SK-N-SH (cell line): ENCODE measurements at regions not wholly inside any gene's neighbourhood (a gene's known extent, or its start where the extent isn't known, plus 50 kb on each side); places are given as distances from the start of the nearest gene placed in this dataset.

ENCODE experiments used
- CTCF ChIA-PET: fragments of 300-600, 350-600 bp; formaldehyde crosslinking; extraction: SDS; loops from one replicate; lab custom pipeline; 2021; lab: Yijun Ruan, JAX
- POLR2A ChIA-PET: fragments of 350-600 bp; sonication (Branson Sonifier 250); formaldehyde crosslinking; extraction: SDS; loops from one replicate; lab custom pipeline; 2020; ENCODE audit warnings: antibody characterized with exemption, inconsistent platforms; lab: Yijun Ruan, JAX
- DNase-seq: peaks from one replicate; pipeline ENCODE4 v3.0.0; 2012
- H2AFZ ChIP-seq: fragments of 200-600 bp; sonication (generic); 2 replicates; pipeline ENCODE4 v1.8.1; 2016; ENCODE audit warnings: antibody characterized with exemption, mild to moderate bottlenecking, low read depth
- H3F3A ChIP-seq: fragments of 200-600 bp; sonication (generic); replicated peaks from 2 replicates; pipeline ENCODE3; 2016; ENCODE audit warnings: antibody characterized with exemption, mild to moderate bottlenecking; ENCODE audit not compliant: insufficient read depth
- H3K27ac ChIP-seq, 2 experiments: fragments of 200-500 bp in 1 of 2; fragments of 200-600 bp in 1 of 2; sonication (Bioruptor generic) in 1 of 2; sonication (generic), shearing (Covaris generic) in 1 of 2; 2 replicates each; pipeline versions ENCODE4 v1.5.1 to v1.6.1; 2014 to 2016; ENCODE audit warnings: low read depth in 2 of 2, inconsistent platforms in 1 of 2, low read length in 1 of 2, mild to moderate bottlenecking in 1 of 2, mixed read lengths in 1 of 2
- H3K27me3 ChIP-seq: fragments of 200-600 bp; sonication (generic), shearing (Covaris generic); 2 replicates; pipeline ENCODE4 v1.6.1; 2016; ENCODE audit warnings: mixed run types; ENCODE audit not compliant: insufficient read depth
- H3K36me3 ChIP-seq, 2 experiments: fragments of 200-500 bp in 1 of 2; fragments of 200-600 bp in 1 of 2; sonication (Bioruptor generic) in 1 of 2; sonication (generic) in 1 of 2; replicated peaks in 1 of 2; 2 replicates each; pipeline versions ENCODE3 to v1.5.1; 2014 to 2016; ENCODE audit warnings: low read length in 1 of 2, mild to moderate bottlenecking in 1 of 2; ENCODE audit not compliant: insufficient read depth in 2 of 2, control insufficient read depth in 1 of 2
- H3K4me1 ChIP-seq, 2 experiments: fragments of 200-500 bp in 1 of 2; fragments of 200-600 bp in 1 of 2; sonication (Bioruptor generic) in 1 of 2; sonication (generic), shearing (Covaris generic) in 1 of 2; 2 replicates each; pipeline versions ENCODE4 v1.5.1 to v1.6.1; 2014 to 2016; ENCODE audit warnings: low read depth in 1 of 2, low read length in 1 of 2, mixed run types in 1 of 2; ENCODE audit not compliant: insufficient read depth in 2 of 2, control insufficient read depth in 1 of 2
- H3K4me2 ChIP-seq: fragments of 200-600 bp; sonication (generic), shearing (Covaris generic); 2 replicates; pipeline ENCODE4 v1.6.1; 2017; ENCODE audit warnings: mixed run types
- H3K4me3 ChIP-seq, 2 experiments: fragments of 200-500 bp in 1 of 2; fragments of 200-600 bp in 1 of 2; sonication (Bioruptor generic) in 1 of 2; sonication (generic), shearing (Covaris generic) in 1 of 2; 2 replicates each; pipeline versions ENCODE4 v1.5.1 to v1.8.1; 2014 to 2016; ENCODE audit warnings: low read depth in 2 of 2, inconsistent platforms in 1 of 2, low read length in 1 of 2, mild to moderate bottlenecking in 1 of 2, mixed read lengths in 1 of 2, moderate library complexity in 1 of 2
- H3K79me2 ChIP-seq: fragments of 200-600 bp; sonication (generic); 2 replicates; pipeline ENCODE4 v1.8.1; 2017; ENCODE audit warnings: mild to moderate bottlenecking; ENCODE audit not compliant: insufficient read depth
- H3K9ac ChIP-seq: fragments of 200-600 bp; sonication (generic); 2 replicates; pipeline ENCODE4 v1.6.1; 2017; ENCODE audit warnings: mixed run types
- H3K9me2 ChIP-seq: fragments of 200-600 bp; sonication (generic); 2 replicates; pipeline ENCODE4 v1.6.1; 2017; ENCODE audit warnings: mixed run types
- H3K9me3 ChIP-seq: fragments of 200-600 bp; sonication (generic); 2 replicates; pipeline ENCODE4 v1.6.1; 2017; ENCODE audit warnings: mixed run types, mild to moderate bottlenecking, moderate library complexity
- H4K20me1 ChIP-seq: fragments of 200-600 bp; sonication (generic); 2 replicates; pipeline ENCODE4 v1.6.1; 2017; ENCODE audit warnings: mild to moderate bottlenecking, mixed run types; ENCODE audit not compliant: insufficient read depth
- CHD2 ChIP-seq: fragments of 150-350 bp; IDR thresholded peaks from 2 replicates; pipeline ENCODE4 v1.6.1; 2018; ENCODE audit warnings: low read length; ENCODE audit not compliant: partially characterized antibody
- CTCF ChIP-seq: fragments of 200-600 bp; sonication (generic); IDR thresholded peaks from 2 replicates; pipeline ENCODE4 v1.6.1; 2017; ENCODE audit warnings: antibody characterized with exemption, mild to moderate bottlenecking, moderate library complexity
- EP300 ChIP-seq, 2 experiments: IDR thresholded peaks; 2 replicates each; pipeline versions ENCODE4 v1.4.0 to v1.6.1; 2012; ENCODE audit warnings: borderline replicate concordance in 1 of 2, low read depth in 1 of 2, low read length in 1 of 2
- EZH2phosphoT487 ChIP-seq: fragments of 200-600 bp; sonication (generic); IDR thresholded peaks from 2 replicates; pipeline ENCODE4 v1.6.1; 2017; ENCODE audit warnings: low read depth, mixed run types, mild to moderate bottlenecking, antibody characterized with exemption, moderate library complexity, borderline replicate concordance
- FOSL2 ChIP-seq: IDR thresholded peaks from 2 replicates; pipeline ENCODE4 v1.4.0; 2012; ENCODE audit warnings: low read depth, mild to moderate bottlenecking, moderate library complexity, borderline replicate concordance
- GABPA ChIP-seq: IDR thresholded peaks from 2 replicates; pipeline ENCODE4 v1.4.0; 2012; ENCODE audit warnings: low read depth, mild to moderate bottlenecking
- IRF3 ChIP-seq: fragments of 150-350 bp; IDR thresholded peaks from 2 replicates; pipeline ENCODE4 v1.6.1; 2016; ENCODE audit warnings: mild to moderate bottlenecking, low read depth, low read length
- JUND ChIP-seq: IDR thresholded peaks from 2 replicates; pipeline ENCODE4 v1.4.0; 2012
- MXI1 ChIP-seq: IDR thresholded peaks from 2 replicates; pipeline ENCODE4 v1.6.1; 2012; ENCODE audit warnings: mild to moderate bottlenecking, low read depth, low read length, improper control_type of control experiment
- NFIC ChIP-seq: IDR thresholded peaks from 2 replicates; pipeline ENCODE4 v1.4.0; 2012; ENCODE audit warnings: borderline replicate concordance
- NRF1 ChIP-seq: IDR thresholded peaks from 2 replicates; pipeline ENCODE4 v1.6.1; 2012; ENCODE audit warnings: low read depth, mild to moderate bottlenecking, low read length
- PBX3 ChIP-seq: IDR thresholded peaks from 2 replicates; pipeline ENCODE4; 2012
- RAD21 ChIP-seq: IDR thresholded peaks from 2 replicates; pipeline ENCODE4 v1.6.1; 2012; ENCODE audit warnings: mild to moderate bottlenecking, low read length
- SIN3A ChIP-seq: IDR thresholded peaks from 2 replicates; pipeline ENCODE4 v1.6.1; 2012; ENCODE audit warnings: low read depth, mild to moderate bottlenecking, low read length, moderate library complexity, borderline replicate concordance
- TAF1 ChIP-seq: IDR thresholded peaks from 2 replicates; pipeline ENCODE4 v1.6.1; 2012; ENCODE audit warnings: low read depth, mild to moderate bottlenecking, low read length, moderate library complexity, borderline replicate concordance
- TCF12 ChIP-seq: IDR thresholded peaks from 2 replicates; pipeline ENCODE4 v1.4.0; 2012
- USF1 ChIP-seq: IDR thresholded peaks from 2 replicates; pipeline ENCODE4 v1.4.0; 2012; ENCODE audit warnings: low read depth, borderline replicate concordance
- USF2 ChIP-seq: fragments of 150-350 bp; IDR thresholded peaks from 2 replicates; pipeline ENCODE4 v1.6.1; 2017; ENCODE audit warnings: antibody characterized with exemption, low read length, low read depth, borderline replicate concordance
- WGBS: methylation state at CpG from one replicate; pipeline ENCODE4 v1.1.6; 2017; ENCODE audit warnings: low lambda C conversion rate; 5-methylcytosine and 5-hydroxymethylcytosine counted together

- no peaks in the 10 kb centered on the region; the same call in 1 of the 2 replicates for H3K79me2 ChIP-seq
- peaks cover 8 to 30% of the 10 kb centered on the region in 2 experiments; a peak in 3 of 4 replicates for H3K4me1 ChIP-seq
- TF ChIP-seq USF2 (no peak), USF1 (no peak), NFIC (no peak), PBX3 (no peak), TCF12 (no peak), JUND (no peak), CTCF (no peak), RAD21 (no peak), SIN3A (no peak), IRF3 (no peak), MXI1 (no peak), EP300 (IDR thresholded peaks at IDR 0.05; ENCODE audit: borderline replicate concordance in 1 of 2, low read depth in 1 of 2, low read length in 1 of 2) (no peak), CHD2 (no peak), EZH2phosphoT487 (no peak), FOSL2 (no peak), GABPA (no peak), TAF1 (no peak), NRF1 (no peak)
- TF ChIP-seq, all 33 proteins: peak for 0
- ChIA-PET POLR2A (no interaction called here), CTCF (no interaction called here)
- Histone ChIP-seq H2AFZ (no peak overlapping the region), H3K9ac (no peak overlapping the region), H4K20me1 (no peaks in the 10 kb centered on the region), H3K27me3 (no peaks in the 10 kb centered on the region), H3K36me3 (no peaks in the 10 kb centered on the region), H3K9me3 (no peaks in the 10 kb centered on the region), H3K9me2 (no peaks in the 10 kb centered on the region), H3K4me3 (no peak overlapping the region), H3F3A (no peaks in the 10 kb centered on the region), H3K4me2 (no peak overlapping the region), H3K27ac (no peak overlapping the region)
- DNase-seq = no peak
- 69% methylated on average over 3 of the region's 3 CpGs for WGBS
Observed at GRCh38 chr2:186064507-186064906, 325.9 kb downstream of the FSIP2 start.
